Activated naive CD4-positive, alpha-beta T cell treated with anti-CD3 and anti-CD28 coated beads for 36 hours (primary cell): ENCODE measurements at regions not wholly inside any gene's neighbourhood (a gene's known extent, or its start where the extent isn't known, plus 50 kb on each side); places are given as distances from the start of the nearest gene placed in this dataset.

Experiments
- CTCF ChIA-PET: fragments of 350-600 bp; sonication (Branson Sonifier 250); formaldehyde crosslinking; loops from one replicate; lab custom pipeline; 2021; ENCODE audit warnings: antibody characterized with exemption; lab: Charles Lee
- DNase-seq: peaks from one replicate; pipeline ENCODE4 v3.0.0-alpha.2; 2020
- H3K27ac Mint-ChIP-seq: one replicate; pipeline ENCODE4 v1.8.0; 2021; ENCODE audit warnings: mild to moderate bottlenecking, mixed read lengths
- H3K27me3 Mint-ChIP-seq: one replicate; pipeline ENCODE4 v1.8.0; 2021; ENCODE audit warnings: low read depth, mixed read lengths
- H3K36me3 Mint-ChIP-seq: one replicate; pipeline ENCODE4 v1.8.0; 2021; ENCODE audit warnings: low read depth, mixed read lengths
- H3K4me1 Mint-ChIP-seq: one replicate; pipeline ENCODE4 v1.8.0; 2021; ENCODE audit warnings: low read depth, mixed read lengths
- H3K4me3 Mint-ChIP-seq: one replicate; pipeline ENCODE4 v1.8.0; 2021; ENCODE audit warnings: mild to moderate bottlenecking, moderate library complexity, mixed read lengths
- H3K9me3 Mint-ChIP-seq: one replicate; pipeline ENCODE4 v1.8.0; 2021; ENCODE audit warnings: mixed read lengths
- intact Hi-C: fragments of 100-400 bp; cut with micrococcal nuclease; formaldehyde crosslinking; loops from one replicate; pipeline ENCODE4 v1.15.1; 2023

- no peaks in the 10 kb centered on the region for H3K27me3 Mint-ChIP-seq
- no peak for DNase-seq
- H3K36me3 Mint-ChIP-seq: no peaks in the 10 kb centered on the region
- no peak overlapping the region for H3K27ac Mint-ChIP-seq
- CTCF ChIA-PET: interaction anchor here (1.1 to 1.6 kb wide), 2 partner anchors 9 to 169 kb away, joined by 3 to 7 read pairs; no protein-coding TSS in a partner anchor
- peaks cover 6% of the 10 kb centered on the region for H3K4me1 Mint-ChIP-seq
- peaks cover 16% of the 10 kb centered on the region for H3K9me3 Mint-ChIP-seq
- intact Hi-C loops: no loop called here
- H3K4me3 Mint-ChIP-seq: no peak overlapping the region
Observed at GRCh38 chr11:95536047-95536690, 253.4 kb downstream of the FAM76B start.

DNA sequence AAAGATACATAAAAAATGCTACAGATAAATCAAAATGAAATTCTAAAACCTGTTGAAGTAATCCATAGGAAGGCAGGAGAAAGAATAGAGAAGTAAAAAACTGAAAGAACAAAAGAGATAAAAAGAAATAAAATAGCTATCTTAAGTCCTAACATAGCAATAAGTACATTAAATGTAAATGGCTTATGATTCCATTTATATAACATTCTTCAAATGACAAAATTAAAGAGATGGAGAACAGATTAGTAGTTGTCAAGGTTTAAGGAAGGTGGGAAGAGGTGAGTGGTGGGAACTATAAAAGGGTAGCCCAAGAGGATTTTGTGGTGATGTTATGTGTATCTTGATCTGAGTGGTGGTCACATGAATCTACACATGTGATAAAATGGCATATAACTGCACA, 254.8 kb downstream of the FAM76B start:
- Mint-ChIP-seq H3K4me1 (peaks cover 6% of the 10 kb centered on the region), H3K36me3 (no peaks in the 10 kb centered on the region), H3K27me3 (no peaks in the 10 kb centered on the region), H3K27ac (no peak overlapping the region), H3K4me3 (no peak overlapping the region), H3K9me3 (peaks cover 16% of the 10 kb centered on the region)
- CTCF ChIA-PET: no interaction called here
- no peak for DNase-seq
- intact Hi-C loops: no loop called here

- DNase-seq: no peak
- Mint-ChIP-seq H3K27ac (no peak overlapping the region), H3K4me3 (no peak overlapping the region), H3K36me3 (no peaks in the 10 kb centered on the region), H3K4me1 (peaks cover 6% of the 10 kb centered on the region), H3K27me3 (no peaks in the 10 kb centered on the region), H3K9me3 (peaks cover 16% of the 10 kb centered on the region)
- intact Hi-C loops: no loop called here
- CTCF ChIA-PET: no interaction called here
Observed at GRCh38 chr11:95534226-95534625, 255.4 kb downstream of the FAM76B start.

DNA sequence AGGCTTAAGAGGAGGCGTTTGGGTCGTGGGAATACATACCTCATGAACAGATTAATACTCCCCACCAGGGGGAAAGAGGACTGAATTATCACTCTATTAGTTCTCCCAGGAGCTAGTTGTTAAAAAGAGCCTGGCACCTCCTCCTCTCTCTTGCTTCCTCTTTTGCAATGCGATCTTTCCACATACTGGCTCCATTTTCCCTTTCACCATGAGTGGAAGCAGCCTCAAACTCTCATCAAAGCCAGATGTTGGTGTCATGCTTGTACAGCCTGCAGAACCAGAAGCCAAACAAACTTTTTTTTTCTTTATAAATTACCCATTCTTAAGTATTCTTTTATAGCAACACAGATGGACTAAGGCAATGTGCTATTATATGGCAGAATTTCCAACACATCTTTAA, 258.5 kb downstream of the FAM76B start:
- no peak overlapping the region for H3K4me3 Mint-ChIP-seq
- intact Hi-C loops: no loop called here
- CTCF ChIA-PET: no interaction called here
- no peak for DNase-seq
- H3K9me3 Mint-ChIP-seq: peaks cover 16% of the 10 kb centered on the region
- H3K36me3 Mint-ChIP-seq: no peaks in the 10 kb centered on the region
- H3K4me1 Mint-ChIP-seq: peaks cover 4% of the 10 kb centered on the region
- H3K27me3 Mint-ChIP-seq: no peaks in the 10 kb centered on the region
- no peak overlapping the region for H3K27ac Mint-ChIP-seq

GRCh38 chr11:95524314-95525036, 265.1 kb downstream of the FAM76B start:
- no peaks in the 10 kb centered on the region for H3K27me3 Mint-ChIP-seq

DNA sequence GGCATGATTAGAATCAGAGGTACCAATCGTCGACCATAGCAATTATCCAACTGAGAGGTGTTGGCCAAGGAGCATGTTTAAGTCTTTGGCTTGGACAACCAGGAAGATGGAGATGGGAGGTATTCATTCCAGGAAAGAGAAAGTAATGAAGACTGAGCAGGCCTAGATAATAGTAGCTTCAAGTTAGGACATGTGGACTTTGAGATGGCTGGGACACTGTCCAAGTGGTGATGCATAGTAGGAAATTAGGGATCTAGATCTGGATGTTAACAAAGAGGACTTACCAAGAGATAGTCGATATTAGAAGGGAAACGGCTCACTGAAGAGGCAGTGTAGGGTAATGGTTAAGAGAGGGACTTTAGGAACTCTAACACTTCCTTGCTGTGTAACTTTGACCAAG, 266.7 kb downstream of the FAM76B start:
- no peaks in the 10 kb centered on the region for H3K4me1 Mint-ChIP-seq
- no peak overlapping the region for H3K27ac Mint-ChIP-seq
- no peak for DNase-seq
- H3K36me3 Mint-ChIP-seq: no peaks in the 10 kb centered on the region
- CTCF ChIA-PET: no interaction called here
- intact Hi-C loops: no loop called here
- no peaks in the 10 kb centered on the region for H3K9me3 Mint-ChIP-seq
- H3K4me3 Mint-ChIP-seq: no peak overlapping the region
- no peaks in the 10 kb centered on the region for H3K27me3 Mint-ChIP-seq

More at GRCh38 chr11:95524314-95525036, 265.1 kb downstream of the FAM76B start:
- H3K4me1 Mint-ChIP-seq: no peaks in the 10 kb centered on the region
- no peak for DNase-seq
- CTCF ChIA-PET: no interaction called here
- no peak overlapping the region for H3K4me3 Mint-ChIP-seq
- H3K9me3 Mint-ChIP-seq: no peaks in the 10 kb centered on the region
- H3K36me3 Mint-ChIP-seq: no peaks in the 10 kb centered on the region
- intact Hi-C loops: no loop called here
- H3K27ac Mint-ChIP-seq: no peak overlapping the region

DNA sequence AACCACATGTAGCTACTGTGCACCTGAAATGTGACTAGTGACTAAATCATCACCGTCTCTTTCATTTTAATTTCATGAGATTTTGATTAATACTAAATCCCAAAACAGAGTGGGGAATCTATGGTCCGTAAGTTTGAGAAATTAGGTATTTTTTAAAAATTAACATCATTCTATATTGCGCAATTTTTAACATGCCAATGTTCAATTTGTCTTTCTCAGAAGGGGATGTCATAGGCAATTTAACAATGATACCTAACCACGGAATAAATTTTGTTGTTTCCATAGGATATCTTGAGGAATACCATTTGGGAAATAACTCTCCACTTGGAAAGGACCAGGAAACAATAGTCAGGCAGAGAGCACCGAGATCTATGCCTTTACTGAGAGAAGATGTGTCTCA, 267.7 kb downstream of the FAM76B start:
- no peak overlapping the region for H3K27ac Mint-ChIP-seq
- no peaks in the 10 kb centered on the region for H3K9me3 Mint-ChIP-seq
- H3K4me1 Mint-ChIP-seq: no peaks in the 10 kb centered on the region
- no peaks in the 10 kb centered on the region for H3K36me3 Mint-ChIP-seq
- no peaks in the 10 kb centered on the region for H3K27me3 Mint-ChIP-seq
- no peak overlapping the region for H3K4me3 Mint-ChIP-seq
- CTCF ChIA-PET: no interaction called here
- intact Hi-C loops: no loop called here
- no peak for DNase-seq

DNA sequence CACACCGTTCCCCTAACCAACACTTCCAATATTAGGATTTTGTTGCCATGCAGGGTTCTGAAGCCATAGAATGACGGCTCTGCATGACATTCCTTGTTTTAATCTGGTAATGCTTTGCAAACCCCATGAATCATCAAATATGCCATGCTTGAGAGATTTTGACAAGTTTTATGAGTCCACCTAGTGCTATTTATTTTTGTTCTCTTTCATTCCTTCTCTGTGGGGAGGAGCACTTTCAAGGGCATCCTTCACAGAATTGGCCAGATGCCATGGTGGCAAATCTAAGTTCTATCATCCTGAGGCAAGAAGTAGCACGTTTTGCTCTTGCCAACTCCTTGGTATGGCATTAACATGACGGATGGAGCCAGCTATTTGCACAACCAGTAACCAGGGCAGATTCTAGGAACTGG, 268.4 kb downstream of the FAM76B start:
- CTCF ChIA-PET: no interaction called here
- Mint-ChIP-seq H3K27ac (no peak overlapping the region), H3K4me1 (no peaks in the 10 kb centered on the region), H3K9me3 (no peaks in the 10 kb centered on the region), H3K36me3 (no peaks in the 10 kb centered on the region), H3K4me3 (no peak overlapping the region), H3K27me3 (no peaks in the 10 kb centered on the region)
- intact Hi-C loops: no loop called here
- DNase-seq: no peak

DNA sequence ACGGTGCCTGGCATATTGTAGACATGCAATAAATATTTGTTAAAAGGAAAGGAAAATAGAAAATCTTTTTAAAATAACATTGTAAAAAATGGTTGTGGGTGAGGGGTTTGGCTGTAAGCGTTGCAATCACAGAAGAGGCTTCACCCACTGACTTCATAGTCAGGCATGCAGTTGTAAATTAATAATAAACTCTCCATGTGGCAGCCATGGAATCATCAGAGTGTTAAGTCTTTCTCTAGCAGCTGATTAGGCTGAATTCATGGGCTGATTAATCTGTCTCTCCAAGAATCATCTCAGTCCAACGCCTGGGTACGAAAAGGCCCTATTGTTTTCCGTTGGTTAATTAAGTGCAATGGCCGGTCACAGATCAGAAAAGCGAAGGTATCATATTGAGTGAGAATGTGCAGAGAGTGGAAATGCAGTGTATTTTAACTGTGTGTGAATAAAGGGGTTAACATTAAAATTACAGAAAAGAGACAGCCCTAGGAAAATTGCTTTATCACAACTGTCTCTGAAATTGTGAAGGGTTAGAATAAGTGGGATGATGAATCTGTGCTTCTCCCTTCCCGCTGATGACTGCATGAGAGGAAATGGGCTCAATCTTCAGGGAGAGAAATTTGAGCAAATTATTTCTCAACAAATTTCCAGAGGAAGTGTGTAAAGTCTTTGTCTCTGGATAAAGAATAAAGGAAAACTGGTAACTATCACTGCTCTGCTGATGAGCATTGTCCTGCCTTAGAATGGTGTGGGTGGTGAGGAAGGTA, 269.0 kb downstream of the FAM76B start:
- CTCF ChIA-PET: no interaction called here

GRCh38 chr11:95519912-95520311, 269.7 kb downstream of the FAM76B start:
- Mint-ChIP-seq H3K4me3 (no peak overlapping the region), H3K27ac (no peak overlapping the region)
- CTCF ChIA-PET: no interaction called here

More for the DNA sequence above, 269.0 kb downstream of the FAM76B start:
- intact Hi-C loops: no loop called here
- no peak overlapping the region for H3K27ac Mint-ChIP-seq
- no peaks in the 10 kb centered on the region for H3K27me3 Mint-ChIP-seq
- H3K4me1 Mint-ChIP-seq: no peaks in the 10 kb centered on the region
- no peaks in the 10 kb centered on the region for H3K36me3 Mint-ChIP-seq
- no peak overlapping the region for H3K4me3 Mint-ChIP-seq
- no peaks in the 10 kb centered on the region for H3K9me3 Mint-ChIP-seq
- no peak for DNase-seq

DNA sequence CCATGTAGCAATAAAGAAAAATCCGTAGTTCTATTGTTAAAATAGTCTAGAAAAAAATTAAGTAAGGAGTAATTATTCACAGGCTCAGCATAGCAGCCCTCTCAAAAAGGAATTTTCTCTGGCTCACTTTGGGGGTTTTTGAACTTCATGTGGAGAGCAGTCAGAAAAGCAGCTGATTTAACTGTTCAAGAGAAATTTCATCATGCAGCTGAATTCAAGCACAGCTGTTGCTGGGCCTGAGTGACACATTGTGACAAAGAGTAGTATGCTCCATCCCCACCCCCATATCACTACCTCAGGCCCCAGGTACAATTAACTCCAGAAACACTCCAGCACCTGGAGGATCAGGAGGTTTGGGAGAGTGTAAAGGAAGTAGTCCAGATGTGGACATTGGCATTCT, 272.1 kb downstream of the FAM76B start:
- intact Hi-C loops: no loop called here
- H3K4me1 Mint-ChIP-seq: no peaks in the 10 kb centered on the region

More at GRCh38 chr11:95519912-95520311, 269.7 kb downstream of the FAM76B start:
- Mint-ChIP-seq H3K36me3 (no peaks in the 10 kb centered on the region), H3K4me1 (no peaks in the 10 kb centered on the region), H3K9me3 (no peaks in the 10 kb centered on the region), H3K27me3 (no peaks in the 10 kb centered on the region)
- no peak for DNase-seq
- intact Hi-C loops: no loop called here

DNA sequence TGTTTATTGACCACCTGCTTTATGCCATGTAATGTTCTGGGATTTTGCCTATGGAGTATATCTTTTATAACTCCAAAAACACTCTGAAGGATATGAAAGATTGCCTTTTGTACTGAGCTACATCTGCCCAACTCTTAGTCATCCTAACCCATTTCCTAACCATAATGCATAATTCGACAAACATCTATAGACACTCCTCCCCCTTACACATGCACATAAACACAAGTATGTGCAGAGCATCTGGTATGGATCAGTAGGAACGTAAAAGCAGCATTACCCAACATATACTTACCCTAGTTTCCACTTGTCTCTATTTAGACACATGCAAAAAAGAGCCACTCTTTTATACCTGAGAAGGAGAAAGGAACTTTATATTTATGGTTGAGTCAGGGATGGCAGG, 272.8 kb downstream of the FAM76B start:
- H3K9me3 Mint-ChIP-seq: no peaks in the 10 kb centered on the region
- CTCF ChIA-PET: interaction anchor here (0.6 to 1.6 kb wide), 4 partner anchors 29 to 197 kb away, joined by 3 to 4 read pairs (median 3); no protein-coding TSS in a partner anchor
- H3K27me3 Mint-ChIP-seq: no peaks in the 10 kb centered on the region
- H3K36me3 Mint-ChIP-seq: no peaks in the 10 kb centered on the region
- no peak for DNase-seq
- H3K4me3 Mint-ChIP-seq: no peak overlapping the region
- H3K27ac Mint-ChIP-seq: no peak overlapping the region
- no peaks in the 10 kb centered on the region for H3K4me1 Mint-ChIP-seq
- intact Hi-C loops: no loop called here

More for the DNA sequence above, 272.1 kb downstream of the FAM76B start:
- DNase-seq: no peak
- CTCF ChIA-PET: interaction anchor here (1.2 kb wide), 1 partner anchor 28 kb away, joined by 3 read pairs; no protein-coding TSS in a partner anchor
- Mint-ChIP-seq H3K36me3 (no peaks in the 10 kb centered on the region), H3K9me3 (no peaks in the 10 kb centered on the region), H3K27me3 (no peaks in the 10 kb centered on the region), H3K4me3 (no peak overlapping the region), H3K27ac (no peak overlapping the region)
